Posterior vena cava (tissue), 2 donors: ENCODE measurements at regions not wholly inside any gene's neighbourhood (a gene's known extent, or its start where the extent isn't known, plus 50 kb on each side); places are given as distances from the start of the nearest gene placed in this dataset.
"Not testable (repeated sequence)": the region's sequence is repeated elsewhere in the genome, so short reads cannot be mapped to it uniquely, and the experiment has no call there.

ENCODE experiments used
- DNase-seq: peaks from one replicate; pipeline ENCODE4 v3.0.0-alpha.2; 2020; ENCODE audit warnings: low spot score
- intact Hi-C, 2 donors: fragments of 100-400 bp; cut with DNase I; formaldehyde crosslinking; loops; one replicate each; pipeline versions ENCODE4 v1.14.1 to v1.14.2; 2022 to 2023
- donor health status: DM: yes; HTN: yes; CAD: no.
- donor health status: DM: yes; HTN: yes; CAD: no.

- DNase-seq = no peak
- intact Hi-C loops = no loop called here
Observed at GRCh38 chr4:30103455-30103854, 616.7 kb upstream of the PCDH7 start.

- intact Hi-C loops = no loop called here
- no peak for DNase-seq
Observed at GRCh38 chr4:30116401-30116800, 603.8 kb upstream of the PCDH7 start.

GRCh38 chr4:30117433-30117832 lies 602.7 kb upstream of the PCDH7 start:
- intact Hi-C loops = no loop called here
- DNase-seq = no peak

GRCh38 chr4:30122711-30123110 lies 597.5 kb upstream of the PCDH7 start:
- DNase-seq = no peak
- intact Hi-C loops = no loop called here

- intact Hi-C loops, DNase-seq: not testable (repeated sequence)
Observed at GRCh38 chr4:30124621-30125020, 595.5 kb upstream of the PCDH7 start.

GRCh38 chr4:30125868-30126267 lies 594.3 kb upstream of the PCDH7 start:
- intact Hi-C loops = no loop called here

GRCh38 chr4:30126351-30126750 lies 593.8 kb upstream of the PCDH7 start:
- no peak for DNase-seq
- intact Hi-C loops = no loop called here

More at GRCh38 chr4:30125868-30126267, 594.3 kb upstream of the PCDH7 start:
- no peak for DNase-seq

- DNase-seq = not testable (repeated sequence)
Observed at GRCh38 chr4:30148828-30149227, 571.3 kb upstream of the PCDH7 start.

GRCh38 chr4:30149539-30149938 lies 570.6 kb upstream of the PCDH7 start:
- intact Hi-C loops, DNase-seq: not testable (repeated sequence)

More at GRCh38 chr4:30148828-30149227, 571.3 kb upstream of the PCDH7 start:
- intact Hi-C loops = not testable (repeated sequence)

- DNase-seq = no peak
- intact Hi-C loops = no loop called here
Observed at GRCh38 chr4:30153427-30153826, 566.7 kb upstream of the PCDH7 start.

GRCh38 chr4:30160140-30160539 lies 560.0 kb upstream of the PCDH7 start:
- intact Hi-C loops = no loop called here
- no peak for DNase-seq

GRCh38 chr4:30172416-30172815 lies 547.8 kb upstream of the PCDH7 start:
- DNase-seq = no peak
- intact Hi-C loops = no loop called here

- no peak for DNase-seq
- intact Hi-C loops = no loop called here
Observed at GRCh38 chr4:30181512-30181911, 538.7 kb upstream of the PCDH7 start.

- intact Hi-C loops = no loop called here
- DNase-seq = no peak
Observed at GRCh38 chr4:30181918-30182317, 538.3 kb upstream of the PCDH7 start.

GRCh38 chr4:30182786-30183185 lies 537.4 kb upstream of the PCDH7 start:
- intact Hi-C loops = no loop called here
- no peak for DNase-seq

GRCh38 chr4:30191902-30192301 lies 528.3 kb upstream of the PCDH7 start:
- intact Hi-C loops = no loop called here
- no peak for DNase-seq

GRCh38 chr4:30207389-30207788 lies 512.8 kb upstream of the PCDH7 start:
- no peak for DNase-seq
- intact Hi-C loops = no loop called here

- intact Hi-C loops = no loop called here
- DNase-seq = no peak
Observed at GRCh38 chr4:30208731-30209435, 511.3 kb upstream of the PCDH7 start.

- DNase-seq, intact Hi-C loops: not testable (repeated sequence)
Observed at GRCh38 chr4:30215973-30216372, 504.2 kb upstream of the PCDH7 start.

GRCh38 chr4:30245140-30245539 lies 475.0 kb upstream of the PCDH7 start:
- intact Hi-C loops = no loop called here
- DNase-seq = no peak

GRCh38 chr4:30256116-30256832 lies 463.9 kb upstream of the PCDH7 start:
- DNase-seq = no peak
- intact Hi-C loops = no loop called here
